ENCODE measurements at regions not wholly inside any gene's neighbourhood (a gene's known extent, or its start where the extent isn't known, plus 50 kb on each side); places are given as distances from the start of the nearest gene placed in this dataset.

GRCh38 chr20:59459586-59459985 lies 144.8 kb upstream of the PHACTR3 start:
- TF ChIP-seq YY1 (IDR thresholded peaks at IDR 0.05; ENCODE audit: insufficient read depth, insufficient read length), result no peak
- TF ChIP-seq ZNF274 (IDR thresholded peaks at IDR 0.05; ENCODE audit: low read depth, low read length), result no peak
